ENCODE measurements at regions not wholly inside any gene's neighbourhood (a gene's known extent, or its start where the extent isn't known, plus 50 kb on each side); places are given as distances from the start of the nearest gene placed in this dataset.

DNA sequence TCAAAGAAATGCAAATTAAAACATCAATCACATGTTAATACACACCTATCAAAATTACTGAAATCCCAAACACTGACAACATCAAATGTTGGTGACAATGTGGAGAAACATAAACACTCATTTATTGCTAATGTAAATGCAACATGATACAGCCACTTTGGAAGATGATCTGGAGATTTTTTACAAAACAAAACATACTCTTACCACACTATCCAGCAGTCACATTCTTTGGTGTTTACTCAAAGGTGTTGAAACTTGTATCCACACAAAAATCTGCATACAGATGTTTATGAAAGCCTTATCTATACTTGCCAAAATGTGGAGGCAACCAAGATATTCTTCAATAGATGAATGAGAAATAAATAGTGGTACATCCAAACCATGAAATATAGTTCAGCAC lies 1219.5 kb upstream of the PCDH20 start:
- Histone ChIP-seq H3K4me1 (ENCODE audit: control insufficient read depth in 1 of 2, insufficient read depth in 2 of 2, low read length in 2 of 2) (no peaks in the 10 kb centered on the region), H3K9me3 (ENCODE audit: control insufficient read depth, low read length) (no peaks in the 10 kb centered on the region), H3K27ac (ENCODE audit: low read depth in 1 of 2, low read length in 2 of 2) (no peak overlapping the region), H3K27me3 (ENCODE audit: control insufficient read depth in 1 of 2, insufficient read depth in 2 of 2, low read length in 1 of 2) (no peaks in the 10 kb centered on the region), H3K36me3 (ENCODE audit: control insufficient read depth in 1 of 2, insufficient read depth in 2 of 2, low read length in 1 of 2) (no peaks in the 10 kb centered on the region), H3K4me3 (ENCODE audit: low read length in 2 of 2) (no peak overlapping the region)
- intact Hi-C loops (cut with DNase I), result no loop called here
- no peak for ATAC-seq (ENCODE audit: low FRiP score)
- DNase-seq, result no peak

DNA sequence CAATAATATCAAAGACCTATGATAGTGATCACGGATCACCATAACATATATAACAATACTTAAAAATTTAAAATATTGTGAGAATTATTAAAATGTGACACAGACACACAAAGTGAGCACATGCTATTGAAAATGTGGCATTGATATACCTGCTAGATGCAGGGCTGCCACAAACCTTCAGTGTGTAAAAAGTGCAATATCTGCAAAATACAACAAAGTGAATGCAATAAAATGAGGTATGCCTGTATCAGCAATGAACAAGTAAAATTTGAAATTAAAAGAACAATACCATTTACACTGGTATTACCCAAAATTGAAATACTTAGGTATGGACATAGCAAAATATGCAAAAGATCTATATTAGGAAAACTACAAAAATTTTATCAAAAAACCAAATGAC lies 1217.8 kb upstream of the PCDH20 start:
- H3K4me3 ChIP-seq (ENCODE audit: low read length in 2 of 2), result no peak overlapping the region
- intact Hi-C loops (cut with DNase I), result no loop called here
- no peaks in the 10 kb centered on the region for H3K36me3 ChIP-seq (ENCODE audit: control insufficient read depth in 1 of 2, insufficient read depth in 2 of 2, low read length in 1 of 2)
- no peaks in the 10 kb centered on the region for H3K27me3 ChIP-seq (ENCODE audit: control insufficient read depth in 1 of 2, insufficient read depth in 2 of 2, low read length in 1 of 2)
- no peak for DNase-seq
- no peaks in the 10 kb centered on the region for H3K4me1 ChIP-seq (ENCODE audit: control insufficient read depth in 1 of 2, insufficient read depth in 2 of 2, low read length in 2 of 2)
- 86 to 91% methylated on average over 1 of the region's 1 CpG for WGBS, 2 donors
- ATAC-seq (ENCODE audit: low FRiP score), result no peak
- H3K27ac ChIP-seq (ENCODE audit: low read depth in 1 of 2, low read length in 2 of 2), result no peak overlapping the region
- H3K9me3 ChIP-seq (ENCODE audit: control insufficient read depth, low read length), result no peaks in the 10 kb centered on the region

DNA sequence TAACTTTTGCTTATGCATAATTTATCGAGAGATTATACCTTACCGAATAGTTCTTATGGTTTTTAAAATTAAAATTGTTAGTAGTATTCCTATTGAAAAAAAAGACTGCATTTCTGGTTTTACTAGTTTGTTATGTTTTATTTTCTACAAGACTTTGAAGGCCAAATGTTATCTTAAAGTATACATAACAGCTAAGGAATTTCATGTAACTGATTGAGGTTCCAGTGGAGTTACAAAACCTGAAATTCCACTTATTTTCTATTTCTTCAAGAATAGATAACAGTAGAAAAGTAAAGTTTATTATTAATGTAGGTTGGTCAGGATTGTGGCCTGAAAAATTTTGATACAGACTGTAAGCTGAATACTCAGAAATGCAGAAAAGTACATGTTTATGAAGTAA lies 1216.0 kb upstream of the PCDH20 start:
- no peaks in the 10 kb centered on the region for H3K4me1 ChIP-seq (ENCODE audit: control insufficient read depth in 1 of 2, insufficient read depth in 2 of 2, low read length in 2 of 2)
- H3K9me3 ChIP-seq (ENCODE audit: control insufficient read depth, low read length), result no peaks in the 10 kb centered on the region
- no peaks in the 10 kb centered on the region for H3K36me3 ChIP-seq (ENCODE audit: control insufficient read depth in 1 of 2, insufficient read depth in 2 of 2, low read length in 1 of 2)
- H3K27ac ChIP-seq (ENCODE audit: low read depth in 1 of 2, low read length in 2 of 2), result no peak overlapping the region
- no peak for ATAC-seq (ENCODE audit: low FRiP score)
- no peak for DNase-seq
- no peak overlapping the region for H3K4me3 ChIP-seq (ENCODE audit: low read length in 2 of 2)
- intact Hi-C loops (cut with DNase I), result no loop called here
- no peaks in the 10 kb centered on the region for H3K27me3 ChIP-seq (ENCODE audit: control insufficient read depth in 1 of 2, insufficient read depth in 2 of 2, low read length in 1 of 2)
- WGBS, 2 donors, result 82 to 84% methylated on average over 2 of the region's 2 CpGs

DNA sequence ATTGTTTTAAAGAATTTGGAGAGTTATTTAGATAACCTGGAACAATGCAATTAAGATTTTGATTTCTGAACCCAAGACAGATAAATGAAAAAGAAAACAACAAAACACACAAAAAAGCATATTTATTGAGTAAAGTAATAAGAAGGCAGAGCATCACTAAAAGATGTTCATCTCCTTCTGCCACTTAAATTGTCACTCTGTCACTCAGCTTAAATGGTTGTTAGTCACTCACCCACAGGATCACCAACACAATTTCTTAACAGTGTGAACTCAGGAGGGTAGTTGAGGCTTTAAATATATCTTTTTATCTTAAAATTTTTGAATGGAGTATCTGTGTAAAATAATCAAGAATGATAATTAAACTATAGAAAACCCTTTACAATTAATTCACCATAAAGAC lies 1215.5 kb upstream of the PCDH20 start:
- no peaks in the 10 kb centered on the region for H3K9me3 ChIP-seq (ENCODE audit: control insufficient read depth, low read length)
- intact Hi-C loops (cut with DNase I), result no loop called here
- no peaks in the 10 kb centered on the region for H3K27me3 ChIP-seq (ENCODE audit: control insufficient read depth in 1 of 2, insufficient read depth in 2 of 2, low read length in 1 of 2)
- ATAC-seq (ENCODE audit: low FRiP score) (no peak), DNase-seq (no peak)
- H3K27ac ChIP-seq (ENCODE audit: low read depth in 1 of 2, low read length in 2 of 2), result no peak overlapping the region
- H3K4me1 ChIP-seq (ENCODE audit: control insufficient read depth in 1 of 2, insufficient read depth in 2 of 2, low read length in 2 of 2), result no peaks in the 10 kb centered on the region
- H3K4me3 ChIP-seq (ENCODE audit: low read length in 2 of 2), result no peak overlapping the region
- H3K36me3 ChIP-seq (ENCODE audit: control insufficient read depth in 1 of 2, insufficient read depth in 2 of 2, low read length in 1 of 2), result no peaks in the 10 kb centered on the region

DNA sequence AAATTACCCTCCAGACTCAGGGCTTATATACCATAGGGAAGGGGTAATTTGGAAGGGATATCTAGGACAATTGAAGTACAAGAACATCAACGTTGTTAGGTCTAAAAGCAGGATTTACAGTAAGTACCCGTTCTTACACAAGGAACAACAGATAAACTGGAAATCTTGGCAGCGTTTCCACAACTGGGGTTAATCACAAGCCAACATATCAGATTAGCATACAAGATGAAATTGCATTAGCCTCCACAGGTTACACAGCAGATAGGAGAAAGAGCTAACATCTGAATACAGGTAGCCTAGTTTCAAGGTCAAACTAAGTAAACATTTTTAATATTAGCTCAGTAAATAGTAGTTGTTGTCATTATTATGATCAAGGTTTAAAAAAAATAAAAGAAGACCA lies 1214.0 kb upstream of the PCDH20 start:
- Histone ChIP-seq H3K4me3 (ENCODE audit: low read length in 2 of 2) (no peak overlapping the region), H3K4me1 (ENCODE audit: control insufficient read depth in 1 of 2, insufficient read depth in 2 of 2, low read length in 2 of 2) (no peaks in the 10 kb centered on the region), H3K27me3 (ENCODE audit: control insufficient read depth in 1 of 2, insufficient read depth in 2 of 2, low read length in 1 of 2) (no peaks in the 10 kb centered on the region), H3K9me3 (ENCODE audit: control insufficient read depth, low read length) (no peaks in the 10 kb centered on the region), H3K36me3 (ENCODE audit: control insufficient read depth in 1 of 2, insufficient read depth in 2 of 2, low read length in 1 of 2) (no peaks in the 10 kb centered on the region), H3K27ac (ENCODE audit: low read depth in 1 of 2, low read length in 2 of 2) (no peak overlapping the region)
- DNase-seq, result no peak
- WGBS, 2 donors, result 57 to 63% methylated on average over 3 of the region's 3 CpGs
- ATAC-seq (ENCODE audit: low FRiP score), result no peak
- intact Hi-C loops (cut with DNase I), result no loop called here

DNA sequence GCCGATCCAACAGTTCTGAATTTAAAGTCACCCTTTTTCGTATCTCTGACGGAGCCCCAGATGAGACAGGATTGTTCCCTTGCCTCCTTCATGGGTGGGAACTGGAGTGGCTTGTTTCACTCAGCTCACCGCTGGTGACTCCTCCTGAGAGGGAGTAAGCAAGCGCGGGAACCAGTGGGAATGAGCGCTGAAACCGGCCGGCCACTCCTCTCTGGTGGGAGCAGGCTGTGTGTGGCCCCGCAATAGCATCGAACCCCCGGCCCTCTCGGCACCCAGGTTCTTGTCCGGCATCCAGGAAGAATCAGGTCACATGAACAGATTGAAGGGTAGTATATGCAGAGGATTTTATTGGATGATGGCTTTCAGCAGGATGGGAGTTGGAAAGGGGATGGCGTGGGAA lies 1211.6 kb upstream of the PCDH20 start:
- no peaks in the 10 kb centered on the region for H3K9me3 ChIP-seq (ENCODE audit: control insufficient read depth, low read length)
- 82 to 87% methylated on average over 15 of the region's 15 CpGs for WGBS, 2 donors
- DNase-seq (no peak), ATAC-seq (ENCODE audit: low FRiP score) (no peak)
- H3K4me1 ChIP-seq (ENCODE audit: control insufficient read depth in 1 of 2, insufficient read depth in 2 of 2, low read length in 2 of 2), result no peaks in the 10 kb centered on the region
- H3K4me3 ChIP-seq (ENCODE audit: low read length in 2 of 2), result no peak overlapping the region
- H3K27ac ChIP-seq (ENCODE audit: low read depth in 1 of 2, low read length in 2 of 2), result no peak overlapping the region
- H3K36me3 ChIP-seq (ENCODE audit: control insufficient read depth in 1 of 2, insufficient read depth in 2 of 2, low read length in 1 of 2), result no peaks in the 10 kb centered on the region
- no peaks in the 10 kb centered on the region for H3K27me3 ChIP-seq (ENCODE audit: control insufficient read depth in 1 of 2, insufficient read depth in 2 of 2, low read length in 1 of 2)
- intact Hi-C loops (cut with DNase I), result no loop called here

DNA sequence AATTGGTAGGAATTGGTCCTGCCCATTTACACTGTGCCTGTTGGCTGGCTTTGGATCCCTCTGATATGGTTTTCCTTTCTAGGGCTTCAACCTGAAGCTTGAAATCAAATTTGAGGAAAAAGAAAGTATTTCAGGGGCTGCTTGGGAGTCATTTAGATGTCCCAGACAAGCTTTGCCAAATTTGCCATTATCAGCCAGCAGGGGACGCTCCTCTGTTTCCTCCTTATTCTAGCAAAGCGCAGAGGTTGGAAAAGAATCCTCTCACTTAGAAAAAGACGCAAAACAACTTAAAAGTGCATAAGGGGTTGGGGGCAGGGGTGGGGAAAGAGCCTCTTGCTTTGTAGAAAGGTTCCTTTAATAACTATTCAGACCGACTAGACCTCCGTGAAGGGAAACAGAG lies 1211.1 kb upstream of the PCDH20 start:
- Histone ChIP-seq H3K27me3 (ENCODE audit: control insufficient read depth in 1 of 2, insufficient read depth in 2 of 2, low read length in 1 of 2) (no peaks in the 10 kb centered on the region), H3K4me1 (ENCODE audit: control insufficient read depth in 1 of 2, insufficient read depth in 2 of 2, low read length in 2 of 2) (no peaks in the 10 kb centered on the region), H3K27ac (ENCODE audit: low read depth in 1 of 2, low read length in 2 of 2) (no peak overlapping the region), H3K9me3 (ENCODE audit: control insufficient read depth, low read length) (no peaks in the 10 kb centered on the region), H3K36me3 (ENCODE audit: control insufficient read depth in 1 of 2, insufficient read depth in 2 of 2, low read length in 1 of 2) (no peaks in the 10 kb centered on the region), H3K4me3 (ENCODE audit: low read length in 2 of 2) (no peak overlapping the region)
- no peak for ATAC-seq (ENCODE audit: low FRiP score)
- 36 to 42% methylated on average over 5 of the region's 5 CpGs for WGBS, 2 donors
- intact Hi-C loops (cut with DNase I), result no loop called here
- DNase-seq, result no peak

DNA sequence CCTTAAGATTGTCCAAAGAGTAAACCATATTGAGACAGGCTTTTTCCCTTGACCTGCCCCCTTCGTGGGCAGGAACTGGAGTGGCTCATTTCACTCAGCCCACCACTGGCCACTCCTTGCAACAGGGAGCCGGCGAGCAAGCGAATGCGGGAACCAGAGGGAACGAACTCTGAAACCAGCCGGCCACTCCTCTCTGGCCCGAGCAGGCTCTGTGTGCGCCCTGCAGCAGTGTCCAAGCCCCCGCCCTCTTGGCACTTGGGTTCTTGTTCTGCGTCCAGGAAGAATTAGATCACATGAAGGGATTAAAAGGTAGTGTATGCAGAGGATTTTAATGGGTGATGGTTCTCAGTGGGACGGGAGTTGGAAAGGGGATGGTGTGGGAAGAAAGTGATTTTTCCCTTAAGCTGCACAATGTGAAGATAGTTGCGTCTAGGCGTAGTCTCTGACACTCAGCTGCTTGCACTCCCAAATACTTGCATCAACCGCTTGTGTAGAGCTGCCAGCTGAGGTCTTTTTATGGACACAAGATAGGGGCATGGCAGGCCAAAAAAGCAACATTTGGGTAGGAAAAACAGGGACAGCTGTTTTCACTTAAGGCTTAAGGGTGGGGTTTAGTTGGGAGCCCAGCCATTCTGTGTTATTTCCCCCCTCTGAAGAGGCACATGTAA lies 1209.7 kb upstream of the PCDH20 start:
- Histone ChIP-seq H3K27ac (ENCODE audit: low read depth in 1 of 2, low read length in 2 of 2) (no peak overlapping the region), H3K27me3 (ENCODE audit: control insufficient read depth in 1 of 2, insufficient read depth in 2 of 2, low read length in 1 of 2) (no peaks in the 10 kb centered on the region), H3K9me3 (ENCODE audit: control insufficient read depth, low read length) (no peaks in the 10 kb centered on the region), H3K4me3 (ENCODE audit: low read length in 2 of 2) (no peak overlapping the region), H3K36me3 (ENCODE audit: control insufficient read depth in 1 of 2, insufficient read depth in 2 of 2, low read length in 1 of 2) (no peaks in the 10 kb centered on the region), H3K4me1 (ENCODE audit: control insufficient read depth in 1 of 2, insufficient read depth in 2 of 2, low read length in 2 of 2) (no peaks in the 10 kb centered on the region)
- ATAC-seq (ENCODE audit: low FRiP score) (peak; percentile 16), DNase-seq (no peak)
- intact Hi-C loops (cut with DNase I), result no loop called here
- WGBS, 2 donors, result 83 to 86% methylated on average over 15 of the region's 15 CpGs

DNA sequence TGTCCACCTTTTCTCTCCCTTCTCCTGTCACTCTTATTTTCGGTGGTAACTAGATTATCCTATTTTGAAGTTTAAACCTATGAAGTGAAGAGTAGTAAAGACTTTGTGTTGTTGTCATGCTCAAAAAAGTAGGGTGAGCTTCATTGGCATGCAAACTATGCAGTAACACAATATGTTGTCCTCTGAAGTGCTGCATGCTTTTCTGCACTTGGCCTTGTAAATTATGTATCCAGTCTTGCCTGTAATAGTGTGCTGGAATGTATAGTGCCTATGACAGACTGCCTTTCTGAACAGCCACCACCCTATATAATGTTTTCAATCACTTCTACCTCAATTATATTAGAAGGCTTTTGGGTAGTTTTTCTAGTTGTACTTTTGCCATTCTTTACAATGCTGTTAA lies 1198.2 kb upstream of the PCDH20 start:
- no peak overlapping the region for H3K27ac ChIP-seq (ENCODE audit: low read depth in 1 of 2, low read length in 2 of 2)
- no peaks in the 10 kb centered on the region for H3K9me3 ChIP-seq (ENCODE audit: control insufficient read depth, low read length)
- H3K4me1 ChIP-seq (ENCODE audit: control insufficient read depth in 1 of 2, insufficient read depth in 2 of 2, low read length in 2 of 2), result no peaks in the 10 kb centered on the region
- no peak for ATAC-seq (ENCODE audit: low FRiP score)
- DNase-seq, result no peak
- WGBS, 2 donors, result 79 to 89% methylated on average over 1 of the region's 1 CpG
- H3K4me3 ChIP-seq (ENCODE audit: low read length in 2 of 2), result no peak overlapping the region
- H3K27me3 ChIP-seq (ENCODE audit: control insufficient read depth in 1 of 2, insufficient read depth in 2 of 2, low read length in 1 of 2), result no peaks in the 10 kb centered on the region
- intact Hi-C loops (cut with DNase I), result no loop called here
- no peaks in the 10 kb centered on the region for H3K36me3 ChIP-seq (ENCODE audit: control insufficient read depth in 1 of 2, insufficient read depth in 2 of 2, low read length in 1 of 2)
